HepG2 (cell line): ENCODE measurements at regions not wholly inside any gene's neighbourhood (a gene's known extent, or its start where the extent isn't known, plus 50 kb on each side); places are given as distances from the start of the nearest gene placed in this dataset.

Source experiments
- CENPT ChIP-seq: sonication (generic); formaldehyde crosslinking; IDR thresholded peaks from 2 replicates; pipeline ENCODE4 v1.8.0; 2022; ENCODE audit warnings: low read depth, mild to moderate bottlenecking, moderate library complexity, missing genetic modification reagents
- DZIP1 ChIP-seq: sonication (generic); formaldehyde crosslinking; IDR thresholded peaks from 2 replicates; pipeline ENCODE4 v1.5.0; 2020; ENCODE audit warnings: mild to moderate bottlenecking, missing genetic modification reagents
- GATAD2A ChIP-seq: IDR thresholded peaks from 2 replicates; pipeline ENCODE4 v1.6.1; 2016
- KLF12 ChIP-seq: sonication (generic); formaldehyde crosslinking; IDR thresholded peaks from 2 replicates; pipeline ENCODE4 v1.4.0; 2020; ENCODE audit warnings: missing genetic modification reagents, borderline replicate concordance
- PRDM10 ChIP-seq: sonication (generic); formaldehyde crosslinking; IDR thresholded peaks from 2 replicates; pipeline ENCODE4 v1.4.0; 2020; ENCODE audit warnings: low read depth, missing genetic modification reagents
- STAT6 ChIP-seq: sonication (generic); formaldehyde crosslinking; IDR thresholded peaks from 2 replicates; pipeline ENCODE4 v1.4.0; 2020; ENCODE audit warnings: missing genetic modification reagents, mild to moderate bottlenecking, borderline replicate concordance
- ZNF558 ChIP-seq: sonication (generic); formaldehyde crosslinking; IDR thresholded peaks from 2 replicates; pipeline ENCODE4 v1.9.0; 2022; ENCODE audit warnings: mild to moderate bottlenecking, missing genetic modification reagents, borderline replicate concordance
- TF ChIP-seq, protein P1 (sequence below), 2 experiments: sonication (generic) in 1 of 2; formaldehyde crosslinking in 1 of 2; IDR thresholded peaks; 2 replicates each; pipeline versions ENCODE4 v1.5.1 to v1.6.1; 2011 to 2020; ENCODE audit warnings: borderline replicate concordance in 1 of 2, low read depth in 1 of 2, low read length in 1 of 2, mild to moderate bottlenecking in 1 of 2, missing genetic modification reagents in 1 of 2, moderate library complexity in 1 of 2

- TF ChIP-seq PRDM10 (CRISPR knock-in tag) (no peak), CENPT (CRISPR knock-in tag) (no peak), KLF12 (no peak), STAT6 (CRISPR knock-in tag) (no peak), GATAD2A (CRISPR knock-in tag) (no peak), DZIP1 (no peak), ZNF558 (CRISPR knock-in tag) (no peak)
- TF ChIP-seq, protein P1, sequence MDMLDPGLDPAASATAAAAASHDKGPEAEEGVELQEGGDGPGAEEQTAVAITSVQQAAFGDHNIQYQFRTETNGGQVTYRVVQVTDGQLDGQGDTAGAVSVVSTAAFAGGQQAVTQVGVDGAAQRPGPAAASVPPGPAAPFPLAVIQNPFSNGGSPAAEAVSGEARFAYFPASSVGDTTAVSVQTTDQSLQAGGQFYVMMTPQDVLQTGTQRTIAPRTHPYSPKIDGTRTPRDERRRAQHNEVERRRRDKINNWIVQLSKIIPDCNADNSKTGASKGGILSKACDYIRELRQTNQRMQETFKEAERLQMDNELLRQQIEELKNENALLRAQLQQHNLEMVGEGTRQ (IDR thresholded peaks at IDR 0.05; ENCODE audit: low read depth, low read length): no peak
- TF ChIP-seq, protein P1 (CRISPR knock-in tag; IDR thresholded peaks at IDR 0.05; ENCODE audit: borderline replicate concordance): no peak
Measured at GRCh38 chr10:45201271-45201670, 114.1 kb downstream of the OR13A1 start (continued).
